ENCODE measurements at regions not wholly inside any gene's neighbourhood (a gene's known extent, or its start where the extent isn't known, plus 50 kb on each side); places are given as distances from the start of the nearest gene placed in this dataset.

GRCh38 chr2:56475191-56475590 lies 291.4 kb downstream of the CCDC85A start:
- TF ChIP-seq CTCF (IDR thresholded peaks at IDR 0.05), result no peak
- TF ChIP-seq POLR2A (IDR thresholded peaks at IDR 0.05), result no peak
